ENCODE measurements at regions not wholly inside any gene's neighbourhood (a gene's known extent, or its start where the extent isn't known, plus 50 kb on each side); places are given as distances from the start of the nearest gene placed in this dataset.

- no peak for TF ChIP-seq CTCF (IDR thresholded peaks at IDR 0.05; ENCODE audit: insufficient read depth, low read length, poor library complexity, severe bottlenecking)
- no peak for TF ChIP-seq EZH2phosphoT487 (conservative IDR thresholded peaks at IDR 0.05; ENCODE audit: low read length)
Observed at GRCh38 chr17:79543531-79543930, 67.3 kb downstream of the RBFOX3 start.

Data from SU-DHL-6 (cell line).